Hepatic stellate cell (primary cell): ENCODE measurements at regions not wholly inside any gene's neighbourhood (a gene's known extent, or its start where the extent isn't known, plus 50 kb on each side); places are given as distances from the start of the nearest gene placed in this dataset.

Experiments used
- DNase-seq: peaks from one replicate; pipeline ENCODE4 v3.0.0; 2011; ENCODE audit warnings: low spot score

DNA sequence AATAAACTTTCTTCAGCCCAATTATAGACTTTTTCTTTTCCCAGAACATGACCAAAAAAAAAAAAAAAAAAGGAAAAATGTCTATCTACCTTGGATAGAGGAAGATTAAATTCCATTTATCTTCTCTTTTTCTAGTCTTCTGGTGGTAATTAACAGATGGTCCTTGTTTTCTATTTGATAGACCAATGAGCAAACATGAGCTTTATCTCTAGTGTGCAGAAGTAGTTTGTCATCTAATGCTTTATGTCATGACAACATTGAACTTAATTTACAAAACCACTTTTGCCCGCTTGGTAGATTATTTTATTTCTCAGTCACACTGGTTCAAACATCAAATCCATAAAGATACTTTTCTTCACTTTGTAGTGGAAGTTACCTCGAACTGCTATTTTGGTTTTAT, 69.5 kb upstream of the ELL2 start:
- no peak for DNase-seq

- no peak for DNase-seq
Observed at GRCh38 chr5:96026406-96027041, 64.9 kb upstream of the ELL2 start.

DNA sequence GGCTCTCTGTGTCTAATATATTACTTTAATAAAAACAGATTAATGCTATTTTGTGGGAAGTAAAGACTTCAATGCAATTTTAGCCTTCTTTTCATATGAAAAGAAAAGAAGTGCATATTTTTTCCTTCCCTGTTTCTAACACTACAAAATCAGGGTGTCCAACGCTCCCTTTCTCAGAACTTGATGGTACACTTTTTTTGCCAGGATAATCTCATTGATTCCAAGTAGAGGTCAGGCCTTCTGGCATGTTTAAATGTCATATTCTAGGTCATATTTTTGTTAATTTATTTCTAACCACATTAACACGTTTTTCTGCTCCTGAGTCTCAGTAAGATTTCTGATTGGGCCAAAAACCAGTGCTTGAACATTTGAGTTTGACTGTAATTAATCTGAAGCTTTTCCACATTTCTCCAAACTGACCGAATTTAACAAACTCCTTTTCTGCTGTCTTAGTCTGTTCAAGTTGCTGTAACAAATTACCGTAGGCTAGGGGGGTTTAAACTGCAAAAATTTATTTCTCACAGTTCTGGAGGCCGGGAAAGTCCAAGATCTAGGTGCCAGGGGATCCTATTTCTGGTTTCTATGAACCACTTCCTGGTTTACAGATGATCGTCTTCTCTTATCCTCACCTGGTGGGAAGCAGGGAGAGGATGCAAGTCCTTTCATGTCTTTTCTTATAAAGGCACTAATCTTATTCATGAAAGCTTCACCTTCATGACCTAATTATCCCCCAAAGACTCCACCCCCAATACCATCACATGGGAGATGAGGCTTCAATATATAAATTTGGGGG, 63.2 kb upstream of the ELL2 start:
- no peak for DNase-seq

GRCh38 chr5:96023518-96023917, 61.9 kb upstream of the ELL2 start:
- DNase-seq = peak; percentile 12

- DNase-seq = no peak
Observed at GRCh38 chr5:96022971-96023370, 61.3 kb upstream of the ELL2 start.

- DNase-seq = peak; percentile 20
Observed at GRCh38 chr5:96017951-96018350, 56.3 kb upstream of the ELL2 start.

DNA sequence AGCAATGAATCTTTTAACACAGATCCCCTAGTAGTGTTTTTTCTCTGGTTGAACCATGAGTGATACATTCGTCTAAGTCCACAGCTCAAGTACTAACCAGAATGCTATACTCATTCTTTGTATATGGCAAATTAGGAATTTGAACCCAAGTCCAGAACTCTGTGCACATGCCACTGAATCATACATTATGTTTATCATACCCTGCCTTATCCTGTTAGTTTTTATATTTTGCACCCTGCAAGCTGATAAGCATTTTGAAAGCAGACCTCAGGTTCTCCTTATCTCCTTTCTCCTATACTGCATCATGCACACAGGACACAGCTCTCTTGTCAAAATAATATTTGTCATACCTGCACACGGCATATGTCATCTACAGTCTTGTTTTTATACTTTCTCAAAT, 54.6 kb upstream of the ELL2 start:
- no peak for DNase-seq

DNA sequence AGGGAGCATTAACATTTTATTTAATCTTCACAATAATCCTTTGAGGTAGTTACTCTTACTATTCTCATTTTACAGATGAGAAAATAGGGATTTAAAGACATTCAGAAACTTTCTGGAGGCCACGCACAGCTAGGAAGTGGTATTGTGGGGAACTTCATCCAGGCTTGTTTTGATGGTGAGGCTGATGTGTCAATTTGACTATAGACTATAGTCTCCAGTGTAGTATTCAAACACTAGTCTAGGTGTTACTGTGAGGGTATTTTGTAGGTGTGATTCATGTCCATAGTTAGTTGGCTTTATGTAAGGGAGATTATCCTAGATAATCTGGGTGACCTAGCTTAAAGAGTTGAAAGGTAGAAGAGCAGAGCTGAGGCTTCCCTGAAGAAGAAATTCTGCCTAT, 54.1 kb upstream of the ELL2 start:
- DNase-seq = no peak

- DNase-seq = no peak
Observed at GRCh38 chr5:96014395-96014794, 52.7 kb upstream of the ELL2 start.

- no peak for DNase-seq
Observed at GRCh38 chr5:96013254-96013653, 51.6 kb upstream of the ELL2 start.

DNA sequence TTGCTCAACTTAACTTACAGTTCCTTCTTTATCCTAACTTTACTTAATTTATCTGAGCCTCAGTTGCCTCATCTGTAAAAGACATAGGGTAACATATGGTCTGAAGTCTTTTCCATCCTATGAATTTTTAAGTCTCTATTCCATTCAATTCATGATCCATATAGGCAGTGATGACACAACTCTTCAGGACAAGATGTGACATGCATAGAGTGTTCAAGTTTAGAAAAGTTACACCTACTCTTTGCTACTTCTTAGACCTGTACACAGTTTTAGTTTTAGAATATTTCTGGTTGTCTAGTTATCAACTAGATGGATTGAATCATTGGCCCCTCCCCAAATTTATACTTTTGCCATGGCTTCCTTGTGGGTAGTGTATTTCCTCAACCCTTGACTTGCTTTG, 50.7 kb upstream of the ELL2 start:
- DNase-seq = no peak
